Neural cell (in vitro differentiated cells): ENCODE measurements at regions not wholly inside any gene's neighbourhood (a gene's known extent, or its start where the extent isn't known, plus 50 kb on each side); places are given as distances from the start of the nearest gene placed in this dataset.

ENCODE experiments used
- H2AFZ ChIP-seq: fragments of 200-600, 300-800 bp; sonication (generic), shearing (Covaris generic); 2 replicates; pipeline ENCODE4 v1.6.0; 2014; ENCODE audit warnings: low read depth, mild to moderate bottlenecking, antibody characterized with exemption, low read length, moderate library complexity
- H3F3A ChIP-seq: fragments of 200-600 bp; shearing (Covaris generic); 2 replicates; pipeline ENCODE4 v1.6.1; 2016; ENCODE audit warnings: mild to moderate bottlenecking, moderate library complexity, mixed read lengths, antibody characterized with exemption, low read length; ENCODE audit not compliant: insufficient read depth, poor library complexity, severe bottlenecking
- H3K27ac ChIP-seq: fragments of 200-600, 300-800 bp; sonication (generic), shearing (Covaris generic); 2 replicates; pipeline ENCODE4 v1.5.1; 2014; ENCODE audit warnings: mild to moderate bottlenecking, low read length, moderate library complexity
- H3K27me3 ChIP-seq: fragments of 300-800, 200-600 bp; sonication (generic), shearing (Covaris generic); 2 replicates; pipeline ENCODE4 v1.6.0; 2014; ENCODE audit warnings: mild to moderate bottlenecking, low read depth, low read length, moderate library complexity; ENCODE audit not compliant: insufficient read depth
- H3K36me3 ChIP-seq: fragments of 300-800, 200-600 bp; sonication (generic), shearing (Covaris generic); 2 replicates; pipeline ENCODE4 v1.5.1; 2014; ENCODE audit warnings: mild to moderate bottlenecking, antibody characterized with exemption, low read length, moderate library complexity; ENCODE audit not compliant: insufficient read depth
- H3K4me2 ChIP-seq: fragments of 300-800, 200-600 bp; sonication (generic), shearing (Covaris generic); 2 replicates; pipeline ENCODE4 v1.6.0; 2014; ENCODE audit warnings: mild to moderate bottlenecking, low read length
- H3K4me3 ChIP-seq: fragments of 300-800, 200-600 bp; sonication (generic), shearing (Covaris generic); 2 replicates; pipeline ENCODE4 v1.5.1; 2014; ENCODE audit warnings: mild to moderate bottlenecking, low read length, moderate library complexity
- H3K79me2 ChIP-seq: fragments of 200-600 bp; shearing (Covaris generic); replicated peaks from 2 replicates; pipeline ENCODE4 v1.6.0; 2014; ENCODE audit warnings: mild to moderate bottlenecking, low read length, moderate library complexity; ENCODE audit not compliant: insufficient read depth
- H3K9ac ChIP-seq: fragments of 300-800, 200-600 bp; sonication (generic), shearing (Covaris generic); 2 replicates; pipeline ENCODE4 v1.6.1; 2016; ENCODE audit warnings: mild to moderate bottlenecking, low read length, mixed read lengths
- H3K9me2 ChIP-seq: fragments of 200-600 bp; shearing (Covaris generic); 2 replicates; pipeline ENCODE4 v1.6.1; 2016; ENCODE audit warnings: mild to moderate bottlenecking, low read length, mixed read lengths; ENCODE audit not compliant: insufficient read depth
- H3K9me3 ChIP-seq: fragments of 200-600, 300-800 bp; sonication (generic), shearing (Covaris generic); 2 replicates; pipeline ENCODE4 v1.6.1; 2016; ENCODE audit warnings: mild to moderate bottlenecking, mixed run types, low read length, moderate library complexity, mixed read lengths
- H4K20me1 ChIP-seq: fragments of 200-600 bp; shearing (Covaris generic); 2 replicates; pipeline ENCODE4 v1.6.1; 2016; ENCODE audit warnings: mild to moderate bottlenecking, mixed run types; ENCODE audit not compliant: insufficient read depth
- EP300 ChIP-seq: fragments of 450-650 bp; conservative IDR thresholded peaks from 2 replicates; pipeline ENCODE4 v1.6.1; 2014; ENCODE audit warnings: antibody characterized with exemption, mild to moderate bottlenecking, moderate library complexity; ENCODE audit not compliant: poor library complexity, severe bottlenecking
- EZH2 ChIP-seq: fragments of 200-600, 300-800 bp; shearing (Covaris generic), sonication (generic); IDR thresholded peaks from 2 replicates; pipeline ENCODE4 v1.6.1; 2014; ENCODE audit warnings: antibody characterized with exemption, low read length, borderline replicate concordance, mild to moderate bottlenecking; ENCODE audit not compliant: insufficient read depth, poor library complexity, severe bottlenecking
- MXI1 ChIP-seq: fragments of 450-650 bp; conservative IDR thresholded peaks from 2 replicates; pipeline ENCODE4 v1.6.1; 2014; ENCODE audit warnings: antibody characterized with exemption, mild to moderate bottlenecking; ENCODE audit not compliant: poor library complexity, severe bottlenecking
- POLR2AphosphoS5 ChIP-seq: IDR thresholded peaks from 2 replicates; pipeline ENCODE4 v1.6.1; 2012
- RAD21 ChIP-seq: fragments of 450-650 bp; conservative IDR thresholded peaks from 2 replicates; pipeline ENCODE4 v1.6.1; 2014; ENCODE audit warnings: antibody characterized with exemption, mild to moderate bottlenecking, moderate library complexity
- SMC3 ChIP-seq: fragments of 450-650 bp; conservative IDR thresholded peaks from 2 replicates; pipeline ENCODE4 v1.6.1; 2014; ENCODE audit warnings: antibody characterized with exemption, mild to moderate bottlenecking, moderate library complexity; ENCODE audit not compliant: poor library complexity
- TAF1 ChIP-seq: IDR thresholded peaks from 2 replicates; pipeline ENCODE4 v1.6.1; 2012; ENCODE audit warnings: low read depth
- TF ChIP-seq, protein P1 (sequence below): fragments of 450-650 bp; IDR thresholded peaks from 2 replicates; pipeline ENCODE4 v1.5.1; 2014; ENCODE audit warnings: antibody characterized with exemption, mild to moderate bottlenecking, moderate library complexity; ENCODE audit not compliant: poor library complexity, severe bottlenecking
- TF ChIP-seq, protein P2 (sequence below): IDR thresholded peaks from 2 replicates; pipeline ENCODE4 v1.6.1; 2012; ENCODE audit warnings: borderline replicate concordance

DNA sequence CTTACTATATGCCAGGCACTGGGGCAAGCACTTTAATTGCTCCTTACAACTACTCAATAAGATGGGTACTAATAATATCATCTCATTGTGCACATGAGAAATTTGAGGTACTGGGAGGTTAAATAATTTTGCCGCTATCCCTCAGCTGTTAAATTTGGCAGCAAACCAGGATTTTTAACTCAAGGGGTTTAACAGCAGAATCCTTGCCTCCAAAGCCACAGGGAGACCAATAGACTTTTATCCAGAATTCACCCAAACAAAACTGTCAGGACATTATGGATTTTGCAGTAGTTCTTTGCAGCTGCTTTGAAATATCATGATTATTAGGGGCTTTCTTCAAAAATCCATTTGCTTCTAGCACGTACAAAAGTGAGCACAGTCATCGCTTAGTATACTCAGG is 136.2 kb downstream of the RPS12 start:
- no peaks in the 10 kb centered on the region for H3K27me3 ChIP-seq
- no peaks in the 10 kb centered on the region for H3K9me2 ChIP-seq
- H3K27ac ChIP-seq: no peak overlapping the region
- H3K79me2 ChIP-seq: no peaks in the 10 kb centered on the region
- H3F3A ChIP-seq: no peaks in the 10 kb centered on the region
- H3K36me3 ChIP-seq: no peaks in the 10 kb centered on the region
- no peak overlapping the region for H3K4me3 ChIP-seq
- TF ChIP-seq, protein P1, sequence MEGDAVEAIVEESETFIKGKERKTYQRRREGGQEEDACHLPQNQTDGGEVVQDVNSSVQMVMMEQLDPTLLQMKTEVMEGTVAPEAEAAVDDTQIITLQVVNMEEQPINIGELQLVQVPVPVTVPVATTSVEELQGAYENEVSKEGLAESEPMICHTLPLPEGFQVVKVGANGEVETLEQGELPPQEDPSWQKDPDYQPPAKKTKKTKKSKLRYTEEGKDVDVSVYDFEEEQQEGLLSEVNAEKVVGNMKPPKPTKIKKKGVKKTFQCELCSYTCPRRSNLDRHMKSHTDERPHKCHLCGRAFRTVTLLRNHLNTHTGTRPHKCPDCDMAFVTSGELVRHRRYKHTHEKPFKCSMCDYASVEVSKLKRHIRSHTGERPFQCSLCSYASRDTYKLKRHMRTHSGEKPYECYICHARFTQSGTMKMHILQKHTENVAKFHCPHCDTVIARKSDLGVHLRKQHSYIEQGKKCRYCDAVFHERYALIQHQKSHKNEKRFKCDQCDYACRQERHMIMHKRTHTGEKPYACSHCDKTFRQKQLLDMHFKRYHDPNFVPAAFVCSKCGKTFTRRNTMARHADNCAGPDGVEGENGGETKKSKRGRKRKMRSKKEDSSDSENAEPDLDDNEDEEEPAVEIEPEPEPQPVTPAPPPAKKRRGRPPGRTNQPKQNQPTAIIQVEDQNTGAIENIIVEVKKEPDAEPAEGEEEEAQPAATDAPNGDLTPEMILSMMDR: no peak
- TF ChIP-seq MXI1 (no peak), RAD21 (no peak), TAF1 (no peak), EP300 (no peak), SMC3 (no peak), POLR2AphosphoS5 (no peak), EZH2 (no peak)
- TF ChIP-seq, protein P2, sequence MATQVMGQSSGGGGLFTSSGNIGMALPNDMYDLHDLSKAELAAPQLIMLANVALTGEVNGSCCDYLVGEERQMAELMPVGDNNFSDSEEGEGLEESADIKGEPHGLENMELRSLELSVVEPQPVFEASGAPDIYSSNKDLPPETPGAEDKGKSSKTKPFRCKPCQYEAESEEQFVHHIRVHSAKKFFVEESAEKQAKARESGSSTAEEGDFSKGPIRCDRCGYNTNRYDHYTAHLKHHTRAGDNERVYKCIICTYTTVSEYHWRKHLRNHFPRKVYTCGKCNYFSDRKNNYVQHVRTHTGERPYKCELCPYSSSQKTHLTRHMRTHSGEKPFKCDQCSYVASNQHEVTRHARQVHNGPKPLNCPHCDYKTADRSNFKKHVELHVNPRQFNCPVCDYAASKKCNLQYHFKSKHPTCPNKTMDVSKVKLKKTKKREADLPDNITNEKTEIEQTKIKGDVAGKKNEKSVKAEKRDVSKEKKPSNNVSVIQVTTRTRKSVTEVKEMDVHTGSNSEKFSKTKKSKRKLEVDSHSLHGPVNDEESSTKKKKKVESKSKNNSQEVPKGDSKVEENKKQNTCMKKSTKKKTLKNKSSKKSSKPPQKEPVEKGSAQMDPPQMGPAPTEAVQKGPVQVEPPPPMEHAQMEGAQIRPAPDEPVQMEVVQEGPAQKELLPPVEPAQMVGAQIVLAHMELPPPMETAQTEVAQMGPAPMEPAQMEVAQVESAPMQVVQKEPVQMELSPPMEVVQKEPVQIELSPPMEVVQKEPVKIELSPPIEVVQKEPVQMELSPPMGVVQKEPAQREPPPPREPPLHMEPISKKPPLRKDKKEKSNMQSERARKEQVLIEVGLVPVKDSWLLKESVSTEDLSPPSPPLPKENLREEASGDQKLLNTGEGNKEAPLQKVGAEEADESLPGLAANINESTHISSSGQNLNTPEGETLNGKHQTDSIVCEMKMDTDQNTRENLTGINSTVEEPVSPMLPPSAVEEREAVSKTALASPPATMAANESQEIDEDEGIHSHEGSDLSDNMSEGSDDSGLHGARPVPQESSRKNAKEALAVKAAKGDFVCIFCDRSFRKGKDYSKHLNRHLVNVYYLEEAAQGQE: no peak
- no peak overlapping the region for H2AFZ ChIP-seq
- H4K20me1 ChIP-seq: no peaks in the 10 kb centered on the region
- H3K9ac ChIP-seq: no peak overlapping the region
- no peak overlapping the region for H3K4me2 ChIP-seq
- H3K9me3 ChIP-seq: no peaks in the 10 kb centered on the region

DNA sequence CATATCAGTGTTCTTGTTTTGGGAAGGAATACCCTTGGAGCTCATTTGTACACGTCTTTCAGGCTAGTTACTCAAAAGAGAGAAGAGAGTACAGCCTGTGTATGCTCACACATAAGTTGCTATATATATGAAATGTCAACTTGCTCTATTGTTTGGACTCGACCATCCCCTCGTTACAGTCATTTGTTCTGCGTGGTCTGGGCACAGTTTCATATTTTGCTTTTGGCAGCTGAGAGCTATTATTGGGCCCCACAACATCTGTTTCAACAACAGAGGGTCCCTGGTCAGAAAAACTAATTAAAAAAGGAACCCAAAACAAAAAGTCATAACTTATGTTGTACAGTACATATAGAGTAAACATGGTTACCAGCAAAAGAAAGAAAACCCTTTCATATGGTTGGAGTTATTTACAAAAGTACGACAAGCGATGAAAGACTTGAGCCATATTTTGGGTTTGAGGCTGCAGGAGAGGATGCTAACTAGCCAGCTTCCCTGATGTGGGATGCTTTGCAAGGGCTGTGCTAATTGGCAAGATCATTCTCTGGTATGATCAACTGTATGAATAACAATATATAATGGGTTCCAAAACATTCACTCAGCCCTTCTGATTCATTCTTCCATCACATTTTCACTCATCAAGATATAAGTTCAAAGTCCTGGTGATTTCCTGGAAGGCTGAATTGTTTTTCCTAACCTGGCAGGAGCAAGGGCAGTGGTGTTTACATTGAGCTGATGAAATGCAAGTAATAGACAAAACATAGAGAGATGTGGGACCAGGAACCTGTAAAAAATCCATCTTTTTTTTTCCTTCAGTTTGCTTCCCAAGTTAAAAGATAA is 137.9 kb downstream of the RPS12 start:
- Histone ChIP-seq H3K27me3 (no peaks in the 10 kb centered on the region), H3K9ac (no peak overlapping the region), H3F3A (no peaks in the 10 kb centered on the region), H3K36me3 (no peaks in the 10 kb centered on the region), H4K20me1 (no peaks in the 10 kb centered on the region), H3K79me2 (no peaks in the 10 kb centered on the region), H3K4me2 (no peak overlapping the region), H3K9me3 (no peaks in the 10 kb centered on the region), H2AFZ (no peak overlapping the region), H3K27ac (no peak overlapping the region), H3K4me3 (no peak overlapping the region), H3K9me2 (no peaks in the 10 kb centered on the region)
- TF ChIP-seq, protein P2: no peak
- TF ChIP-seq, protein P1: no peak
- TF ChIP-seq RAD21: no peak
- TF ChIP-seq EP300: no peak
- TF ChIP-seq MXI1: no peak
- TF ChIP-seq TAF1: no peak
- TF ChIP-seq POLR2AphosphoS5: no peak
- TF ChIP-seq SMC3: no peak
- no peak for TF ChIP-seq EZH2
